ENCODE measurements at regions not wholly inside any gene's neighbourhood (a gene's known extent, or its start where the extent isn't known, plus 50 kb on each side); places are given as distances from the start of the nearest gene placed in this dataset.

DNA sequence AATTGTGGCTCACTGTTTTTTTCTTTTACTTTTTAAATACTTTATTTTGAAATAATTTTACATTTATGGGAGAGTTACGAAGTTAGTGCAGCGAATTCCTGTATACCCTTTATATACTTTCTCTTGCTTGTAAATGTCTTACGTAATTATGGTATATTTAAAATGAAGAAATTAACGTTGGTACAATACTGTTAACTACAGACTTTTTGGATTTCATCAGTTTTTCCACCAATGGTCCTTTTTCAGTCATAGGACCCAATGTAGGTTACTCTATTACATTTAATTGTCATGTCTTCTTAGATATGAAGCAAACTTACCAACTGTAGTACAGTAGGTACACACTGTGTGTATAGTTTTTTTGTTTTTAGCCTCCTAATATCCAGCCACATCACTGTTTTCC, 76.3 kb downstream of the BOLA3 start:
- WGBS: 92% methylated on average over 4 of the region's 4 CpGs
- no peaks in the 10 kb centered on the region for H3K9me3 ChIP-seq
- H3K36me3 ChIP-seq: no peaks in the 10 kb centered on the region
- TF ChIP-seq, protein P1, sequence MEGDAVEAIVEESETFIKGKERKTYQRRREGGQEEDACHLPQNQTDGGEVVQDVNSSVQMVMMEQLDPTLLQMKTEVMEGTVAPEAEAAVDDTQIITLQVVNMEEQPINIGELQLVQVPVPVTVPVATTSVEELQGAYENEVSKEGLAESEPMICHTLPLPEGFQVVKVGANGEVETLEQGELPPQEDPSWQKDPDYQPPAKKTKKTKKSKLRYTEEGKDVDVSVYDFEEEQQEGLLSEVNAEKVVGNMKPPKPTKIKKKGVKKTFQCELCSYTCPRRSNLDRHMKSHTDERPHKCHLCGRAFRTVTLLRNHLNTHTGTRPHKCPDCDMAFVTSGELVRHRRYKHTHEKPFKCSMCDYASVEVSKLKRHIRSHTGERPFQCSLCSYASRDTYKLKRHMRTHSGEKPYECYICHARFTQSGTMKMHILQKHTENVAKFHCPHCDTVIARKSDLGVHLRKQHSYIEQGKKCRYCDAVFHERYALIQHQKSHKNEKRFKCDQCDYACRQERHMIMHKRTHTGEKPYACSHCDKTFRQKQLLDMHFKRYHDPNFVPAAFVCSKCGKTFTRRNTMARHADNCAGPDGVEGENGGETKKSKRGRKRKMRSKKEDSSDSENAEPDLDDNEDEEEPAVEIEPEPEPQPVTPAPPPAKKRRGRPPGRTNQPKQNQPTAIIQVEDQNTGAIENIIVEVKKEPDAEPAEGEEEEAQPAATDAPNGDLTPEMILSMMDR (IDR thresholded peaks at IDR 0.05): no peak
- TF ChIP-seq EP300 (IDR thresholded peaks at IDR 0.05) (no peak), POLR2AphosphoS5 (IDR thresholded peaks at IDR 0.05) (no peak), POLR2A (IDR thresholded peaks at IDR 0.05) (no peak)
- H3K27me3 ChIP-seq: no peaks in the 10 kb centered on the region
- peaks cover 19% of the 10 kb centered on the region for H3K4me1 ChIP-seq
- no peak overlapping the region for H3K4me3 ChIP-seq
- no peak overlapping the region for H3K27ac ChIP-seq
- no peak for DNase-seq (ENCODE audit: low spot score in 2 of 2)

DNA sequence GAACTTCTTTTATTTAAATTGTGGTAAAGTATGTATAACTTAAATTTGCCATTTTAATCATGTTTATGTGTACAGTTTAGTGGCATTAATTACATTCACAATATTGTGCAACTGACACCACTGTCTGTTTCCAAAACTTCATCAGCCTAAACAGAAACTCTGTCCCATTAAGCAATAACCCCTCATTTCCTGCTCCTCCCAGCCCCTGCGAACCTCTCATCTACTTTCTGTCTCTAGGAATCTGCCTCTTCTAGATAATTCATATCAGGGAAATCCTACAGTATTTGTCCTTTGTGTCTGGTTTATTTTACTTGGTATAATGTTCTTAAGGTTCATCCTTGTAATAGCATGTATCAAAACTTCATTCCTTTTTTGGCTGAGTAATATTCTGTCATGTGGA, 75.1 kb downstream of the BOLA3 start:
- TF ChIP-seq, protein P1 (IDR thresholded peaks at IDR 0.05): no peak
- no peak for TF ChIP-seq POLR2AphosphoS5 (IDR thresholded peaks at IDR 0.05)
- DNase-seq (ENCODE audit: low spot score in 2 of 2): no peak
- no peaks in the 10 kb centered on the region for H3K36me3 ChIP-seq
- H3K4me1 ChIP-seq: peaks cover 7% of the 10 kb centered on the region
- no peak overlapping the region for H3K4me3 ChIP-seq
- WGBS: 64% methylated on average over 1 of the region's 1 CpG
- H3K9me3 ChIP-seq: no peaks in the 10 kb centered on the region
- no peaks in the 10 kb centered on the region for H3K27me3 ChIP-seq
- H3K27ac ChIP-seq: no peak overlapping the region

DNA sequence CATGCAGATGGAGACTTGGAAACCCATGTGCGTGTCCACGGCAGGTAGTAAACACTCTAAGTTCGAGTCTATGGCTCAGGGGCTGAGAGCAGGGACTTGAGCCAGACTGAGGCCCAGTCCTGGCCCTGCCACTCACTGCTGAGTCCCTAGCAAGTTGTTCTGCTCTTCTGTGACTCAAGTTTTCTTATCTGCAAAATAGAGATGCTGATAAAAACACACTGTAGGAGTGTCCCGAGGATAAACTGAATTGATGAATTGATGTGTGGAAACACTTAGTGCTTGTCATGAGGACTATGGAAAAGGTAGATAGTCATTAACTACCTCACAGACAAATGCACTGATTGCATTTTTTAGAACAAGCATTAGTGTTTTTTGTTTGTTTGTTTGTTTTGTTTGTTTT, 73.2 kb downstream of the BOLA3 start:
- TF ChIP-seq POLR2A (IDR thresholded peaks at IDR 0.05) (no peak), POLR2AphosphoS5 (IDR thresholded peaks at IDR 0.05) (no peak), EP300 (IDR thresholded peaks at IDR 0.05) (no peak)
- TF ChIP-seq, protein P1 (IDR thresholded peaks at IDR 0.05): no peak
- Histone ChIP-seq H3K27me3 (no peaks in the 10 kb centered on the region), H3K9me3 (no peaks in the 10 kb centered on the region), H3K36me3 (no peaks in the 10 kb centered on the region), H3K27ac (no peak overlapping the region), H3K4me1 (peaks cover 4% of the 10 kb centered on the region), H3K4me3 (no peak overlapping the region)
- WGBS: 77% methylated on average over 4 of the region's 4 CpGs
- DNase-seq (ENCODE audit: low spot score in 2 of 2): no peak

GRCh38 chr2:74076074-74076470, 71.6 kb downstream of the BOLA3 start:
- TF ChIP-seq POLR2A (IDR thresholded peaks at IDR 0.05): no peak
- no peak for TF ChIP-seq EP300 (IDR thresholded peaks at IDR 0.05)
- no peak for TF ChIP-seq POLR2AphosphoS5 (IDR thresholded peaks at IDR 0.05)
- H3K9me3 ChIP-seq: no peaks in the 10 kb centered on the region
- H3K4me3 ChIP-seq: no peak overlapping the region
- peaks cover 8% of the 10 kb centered on the region for H3K36me3 ChIP-seq
- no peak for DNase-seq (ENCODE audit: low spot score in 2 of 2)
- WGBS: 57% methylated on average over 1 of the region's 1 CpG
- H3K4me1 ChIP-seq: peaks cover 4% of the 10 kb centered on the region
- H3K27me3 ChIP-seq: no peaks in the 10 kb centered on the region
- no peak overlapping the region for H3K27ac ChIP-seq

GRCh38 chr2:74077636-74078035, 70.1 kb downstream of the BOLA3 start:
- WGBS: 73% methylated on average over 7 of the region's 7 CpGs
- peaks cover 4% of the 10 kb centered on the region for H3K4me1 ChIP-seq

More at GRCh38 chr2:74077636-74078035, 70.1 kb downstream of the BOLA3 start:
- Histone ChIP-seq H3K4me3 (no peak overlapping the region), H3K27me3 (no peaks in the 10 kb centered on the region), H3K27ac (no peak overlapping the region), H3K36me3 (peaks cover 17% of the 10 kb centered on the region), H3K9me3 (no peaks in the 10 kb centered on the region)
- DNase-seq (ENCODE audit: low spot score in 2 of 2): no peak
- no peak for TF ChIP-seq POLR2A (IDR thresholded peaks at IDR 0.05)
- TF ChIP-seq EP300 (IDR thresholded peaks at IDR 0.05): no peak
- TF ChIP-seq, protein P1 (IDR thresholded peaks at IDR 0.05): no peak
- TF ChIP-seq POLR2AphosphoS5 (IDR thresholded peaks at IDR 0.05): no peak
